ENCODE measurements at regions not wholly inside any gene's neighbourhood (a gene's known extent, or its start where the extent isn't known, plus 50 kb on each side); places are given as distances from the start of the nearest gene placed in this dataset.
A peak's percentile ranks its signal among the peaks of the same experiment; 100 is the strongest.

DNA sequence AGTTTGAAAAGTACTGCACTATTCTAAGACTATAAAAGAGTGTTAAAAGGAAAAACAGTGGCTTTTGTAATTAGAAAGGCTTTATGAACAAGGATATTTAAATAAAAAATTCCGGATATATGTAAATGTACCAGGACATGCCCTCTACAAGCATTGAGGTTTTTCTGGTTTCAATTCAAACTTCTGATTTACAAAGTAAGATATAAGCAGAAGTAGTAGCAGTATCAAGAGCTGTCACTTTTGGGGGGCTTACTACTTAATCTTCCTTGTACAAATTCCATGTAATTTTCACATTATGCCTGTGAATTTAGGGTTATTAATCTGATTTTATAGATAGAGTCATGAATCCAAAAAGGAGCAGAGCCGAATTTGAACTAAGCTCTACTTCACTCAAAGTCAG is 170.3 kb upstream of the ATP2B1 start:
- Mint-ChIP-seq H3K4me3 (peak overlapping the region in 1 of 4 donors; percentile 7), H3K27me3 (no peaks in the 10 kb centered on the region)
- H3K27me3 ChIP-seq (ENCODE audit: control insufficient read depth, insufficient read depth, low read length): no peaks in the 10 kb centered on the region

DNA sequence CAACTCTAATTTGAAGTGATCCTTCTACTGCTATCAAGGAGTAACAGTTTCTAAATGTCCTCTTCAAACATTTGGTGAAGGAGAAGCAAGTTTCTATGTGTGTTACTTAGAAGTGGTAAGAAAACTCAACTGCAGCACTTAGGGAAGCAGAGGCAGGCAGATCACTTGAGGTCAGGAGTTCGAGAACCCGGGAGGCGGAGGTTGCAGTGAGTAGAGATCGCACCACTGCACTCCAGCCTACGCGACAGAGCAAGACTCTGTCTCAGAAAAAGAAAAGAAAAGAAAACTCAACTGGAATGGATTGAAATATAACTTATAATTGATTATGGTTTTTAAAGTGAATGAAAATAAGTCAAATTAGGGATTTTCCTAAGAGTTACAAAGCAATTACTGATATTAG is 169.7 kb upstream of the ATP2B1 start:
- Histone ChIP-seq H3K27me3 (ENCODE audit: control insufficient read depth, insufficient read depth, low read length) (no peaks in the 10 kb centered on the region), H3K4me1 (ENCODE audit: control insufficient read depth, insufficient read depth, low read length, poor library complexity, severe bottlenecking) (peaks cover 43% of the 10 kb centered on the region), H3K36me3 (ENCODE audit: control insufficient read depth, insufficient read depth, low read length) (no peaks in the 10 kb centered on the region), H3K4me3 (ENCODE audit: low read depth, low read length) (no peak overlapping the region), H3K9me3 (ENCODE audit: control insufficient read depth in 2 of 2, low read length in 2 of 2) (no peaks in the 10 kb centered on the region), H3K27ac (ENCODE audit: insufficient read depth, low read length, poor library complexity, severe bottlenecking) (no peak overlapping the region)
- H3K9me3 Mint-ChIP-seq: peaks cover 0 to 6% (median 0%) of the 10 kb centered on the region in 7 donors
- DNase-seq: no peak
- H3K4me3 Mint-ChIP-seq: peak overlapping the region in 2 of 4 donors; percentile 2 to 14
- no peak for ATAC-seq (ENCODE audit: low read depth in 2 of 2)
- no peaks in the 10 kb centered on the region for H3K27me3 Mint-ChIP-seq
- H3K36me3 Mint-ChIP-seq: no peaks in the 10 kb centered on the region
- H3K27ac Mint-ChIP-seq: peak overlapping the region; percentile 40 to 85 (median 58)
- H3K4me1 Mint-ChIP-seq: peaks cover 9 to 54% (median 48%) of the 10 kb centered on the region in 4 donors

More for the DNA sequence above, 170.3 kb upstream of the ATP2B1 start:
- Histone ChIP-seq H3K36me3 (ENCODE audit: control insufficient read depth, insufficient read depth, low read length) (no peaks in the 10 kb centered on the region), H3K4me3 (ENCODE audit: low read depth, low read length) (peak overlapping the region; percentile 14), H3K4me1 (ENCODE audit: control insufficient read depth, insufficient read depth, low read length, poor library complexity, severe bottlenecking) (peaks cover 43% of the 10 kb centered on the region), H3K9me3 (ENCODE audit: control insufficient read depth in 2 of 2, low read length in 2 of 2) (no peaks in the 10 kb centered on the region), H3K27ac (ENCODE audit: insufficient read depth, low read length, poor library complexity, severe bottlenecking) (no peak overlapping the region)
- ATAC-seq (ENCODE audit: low read depth in 2 of 2) (no peak), DNase-seq (no peak)
- H3K36me3 Mint-ChIP-seq: no peaks in the 10 kb centered on the region
- peaks cover 0 to 6% (median 0%) of the 10 kb centered on the region in 7 donors for H3K9me3 Mint-ChIP-seq
- H3K4me1 Mint-ChIP-seq: peaks cover 9 to 60% (median 53%) of the 10 kb centered on the region in 4 donors
- peak overlapping the region in 1 of 3 donors; percentile 8 for H3K27ac Mint-ChIP-seq

DNA sequence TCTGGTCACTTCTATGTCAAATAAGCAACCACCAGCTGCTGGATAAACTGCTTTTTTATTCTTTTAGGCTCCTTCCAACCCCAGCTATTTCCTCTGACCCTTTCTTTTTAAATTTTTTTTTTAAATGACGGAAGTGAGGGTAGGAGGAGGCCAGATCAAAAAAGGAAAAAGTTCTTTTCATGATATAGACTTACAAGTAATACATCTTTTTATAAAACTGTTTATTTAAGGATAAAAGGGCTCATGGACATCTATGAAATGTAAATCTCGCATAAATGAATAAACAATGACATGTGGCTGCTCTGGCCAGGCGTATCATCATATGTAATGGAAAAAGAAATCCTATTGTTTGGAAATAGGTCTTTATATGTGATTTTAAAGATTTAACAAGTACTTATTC is 169.0 kb upstream of the ATP2B1 start:
- Mint-ChIP-seq H3K4me1 (peaks cover 9 to 48% (median 44%) of the 10 kb centered on the region in 4 donors), H3K4me3 (no peak overlapping the region), H3K9me3 (peaks cover 0 to 6% (median 0%) of the 10 kb centered on the region in 7 donors), H3K27me3 (no peaks in the 10 kb centered on the region), H3K27ac (no peak overlapping the region), H3K36me3 (no peaks in the 10 kb centered on the region)
- Histone ChIP-seq H3K27me3 (ENCODE audit: control insufficient read depth, insufficient read depth, low read length) (no peaks in the 10 kb centered on the region), H3K27ac (ENCODE audit: insufficient read depth, low read length, poor library complexity, severe bottlenecking) (no peak overlapping the region), H3K4me3 (ENCODE audit: low read depth, low read length) (no peak overlapping the region), H3K4me1 (ENCODE audit: control insufficient read depth, insufficient read depth, low read length, poor library complexity, severe bottlenecking) (peaks cover 39% of the 10 kb centered on the region), H3K36me3 (ENCODE audit: control insufficient read depth, insufficient read depth, low read length) (no peaks in the 10 kb centered on the region), H3K9me3 (ENCODE audit: control insufficient read depth in 2 of 2, low read length in 2 of 2) (no peaks in the 10 kb centered on the region)
- DNase-seq (no peak), ATAC-seq (ENCODE audit: low read depth in 2 of 2) (no peak)

DNA sequence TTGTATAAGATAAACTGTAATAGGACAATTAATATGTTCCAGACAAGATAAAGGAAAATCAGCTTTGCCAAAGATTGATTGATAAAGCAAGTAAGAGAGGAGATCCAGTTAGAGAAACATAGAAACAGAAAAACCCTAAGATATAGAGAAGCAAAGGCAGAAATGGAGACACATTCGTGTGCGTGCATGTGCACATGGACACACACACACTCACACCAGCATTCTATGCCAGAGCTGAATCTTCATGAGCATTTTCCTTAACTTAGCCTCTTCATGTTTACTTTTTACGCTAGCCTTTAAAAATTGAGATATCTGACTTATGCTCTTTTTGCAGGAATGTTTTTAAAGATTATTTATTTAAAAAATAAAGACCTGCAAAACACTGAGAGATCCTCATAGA is 168.5 kb upstream of the ATP2B1 start:
- no peak overlapping the region for H3K27ac ChIP-seq (ENCODE audit: insufficient read depth, low read length, poor library complexity, severe bottlenecking)
- peaks cover 0 to 10% (median 2%) of the 10 kb centered on the region in 7 donors for H3K9me3 Mint-ChIP-seq
- no peaks in the 10 kb centered on the region for H3K36me3 ChIP-seq (ENCODE audit: control insufficient read depth, insufficient read depth, low read length)
- H3K36me3 Mint-ChIP-seq: no peaks in the 10 kb centered on the region
- ATAC-seq (ENCODE audit: low read depth in 2 of 2) (no peak), DNase-seq (no peak)
- H3K9me3 ChIP-seq (ENCODE audit: control insufficient read depth in 2 of 2, low read length in 2 of 2): no peaks in the 10 kb centered on the region
- H3K4me3 Mint-ChIP-seq: no peak overlapping the region
- H3K4me1 ChIP-seq (ENCODE audit: control insufficient read depth, insufficient read depth, low read length, poor library complexity, severe bottlenecking): peaks cover 34% of the 10 kb centered on the region
- no peak overlapping the region for H3K27ac Mint-ChIP-seq
- no peaks in the 10 kb centered on the region for H3K27me3 Mint-ChIP-seq
- no peaks in the 10 kb centered on the region for H3K27me3 ChIP-seq (ENCODE audit: control insufficient read depth, insufficient read depth, low read length)
- peaks cover 9 to 48% (median 42%) of the 10 kb centered on the region in 4 donors for H3K4me1 Mint-ChIP-seq
- H3K4me3 ChIP-seq (ENCODE audit: low read depth, low read length): no peak overlapping the region

DNA sequence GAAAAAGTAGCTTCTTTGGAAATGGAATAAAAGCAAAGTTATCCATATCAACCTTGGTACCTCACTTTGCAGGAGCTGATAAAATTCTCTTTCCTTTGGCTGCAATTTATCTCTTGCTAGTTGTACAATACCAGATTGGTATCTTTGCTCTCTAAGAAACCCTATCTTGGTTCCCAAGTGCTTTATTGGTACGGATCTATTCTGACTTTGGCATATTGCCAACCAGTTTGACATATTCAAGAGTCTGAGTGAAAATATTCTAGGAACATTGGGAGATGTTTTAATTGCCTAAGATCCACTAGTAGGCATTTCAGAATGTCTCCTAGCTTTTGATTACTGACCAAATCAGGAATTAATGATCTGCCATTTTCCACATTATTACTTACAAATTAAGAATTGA is 167.2 kb upstream of the ATP2B1 start:
- ATAC-seq (ENCODE audit: low read depth in 2 of 2) (no peak), DNase-seq (no peak)
- Mint-ChIP-seq H3K27me3 (no peaks in the 10 kb centered on the region), H3K4me1 (peaks cover 5 to 42% (median 29%) of the 10 kb centered on the region in 4 donors), H3K27ac (no peak overlapping the region), H3K9me3 (peaks cover 0 to 12% (median 4%) of the 10 kb centered on the region in 7 donors), H3K4me3 (no peak overlapping the region), H3K36me3 (no peaks in the 10 kb centered on the region)
- H3K9me3 ChIP-seq (ENCODE audit: control insufficient read depth in 2 of 2, low read length in 2 of 2): peaks cover 3 to 7% of the 10 kb centered on the region in 2 experiments
- no peaks in the 10 kb centered on the region for H3K27me3 ChIP-seq (ENCODE audit: control insufficient read depth, insufficient read depth, low read length)
- no peaks in the 10 kb centered on the region for H3K36me3 ChIP-seq (ENCODE audit: control insufficient read depth, insufficient read depth, low read length)
- H3K4me1 ChIP-seq (ENCODE audit: control insufficient read depth, insufficient read depth, low read length, poor library complexity, severe bottlenecking): peaks cover 21% of the 10 kb centered on the region
- no peak overlapping the region for H3K4me3 ChIP-seq (ENCODE audit: low read depth, low read length)
- no peak overlapping the region for H3K27ac ChIP-seq (ENCODE audit: insufficient read depth, low read length, poor library complexity, severe bottlenecking)

DNA sequence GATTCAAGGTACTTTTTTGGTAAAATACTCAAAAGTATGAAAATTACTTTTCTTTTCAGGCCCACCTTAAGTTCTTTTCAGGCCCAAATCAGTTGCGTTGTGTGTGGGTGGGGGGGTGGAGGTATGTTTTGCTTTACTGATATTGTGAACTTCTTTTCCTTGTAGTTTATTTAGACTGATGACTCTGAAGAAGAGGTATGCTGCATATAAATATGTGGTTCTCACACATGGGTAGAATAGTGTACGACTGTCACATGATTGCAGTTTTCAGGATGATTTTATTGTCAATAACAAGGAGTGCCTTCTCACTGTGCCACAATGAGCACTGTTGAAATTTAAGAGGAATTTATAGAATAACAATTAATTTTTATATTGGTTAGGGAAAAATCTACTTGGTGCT is 166.6 kb upstream of the ATP2B1 start:
- DNase-seq (no peak), ATAC-seq (ENCODE audit: low read depth in 2 of 2) (no peak)
- Mint-ChIP-seq H3K27me3 (no peaks in the 10 kb centered on the region), H3K36me3 (no peaks in the 10 kb centered on the region), H3K27ac (no peak overlapping the region), H3K4me1 (peaks cover 0 to 37% (median 23%) of the 10 kb centered on the region in 4 donors), H3K9me3 (peaks cover 0 to 13% (median 4%) of the 10 kb centered on the region in 7 donors), H3K4me3 (no peak overlapping the region)
- no peaks in the 10 kb centered on the region for H3K36me3 ChIP-seq (ENCODE audit: control insufficient read depth, insufficient read depth, low read length)
- no peaks in the 10 kb centered on the region for H3K27me3 ChIP-seq (ENCODE audit: control insufficient read depth, insufficient read depth, low read length)
- peaks cover 15% of the 10 kb centered on the region for H3K4me1 ChIP-seq (ENCODE audit: control insufficient read depth, insufficient read depth, low read length, poor library complexity, severe bottlenecking)
- H3K4me3 ChIP-seq (ENCODE audit: low read depth, low read length): no peak overlapping the region
- peaks cover 8 to 11% of the 10 kb centered on the region in 2 experiments for H3K9me3 ChIP-seq (ENCODE audit: control insufficient read depth in 2 of 2, low read length in 2 of 2)
- no peak overlapping the region for H3K27ac ChIP-seq (ENCODE audit: insufficient read depth, low read length, poor library complexity, severe bottlenecking)

DNA sequence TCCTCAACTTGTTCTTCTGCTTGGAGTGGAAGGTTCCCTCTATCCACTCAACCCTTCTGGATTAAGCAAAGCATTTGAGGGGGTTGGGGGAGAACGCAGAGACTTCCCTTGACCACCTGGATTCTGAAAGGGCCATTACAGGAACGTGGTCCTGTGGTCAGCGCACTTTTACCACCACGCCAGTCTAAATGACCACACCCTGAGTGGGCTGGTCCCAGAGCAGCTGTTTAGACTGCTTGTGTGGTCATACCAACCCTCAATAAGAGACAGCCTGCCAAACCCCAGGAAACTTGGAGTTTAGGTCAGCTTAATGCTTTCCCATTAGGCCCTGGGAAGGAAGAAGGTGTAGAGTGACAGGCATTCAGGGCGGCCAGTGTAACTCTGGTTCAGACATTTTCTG is 165.5 kb upstream of the ATP2B1 start:
- H3K4me3 ChIP-seq (ENCODE audit: low read depth, low read length): no peak overlapping the region
- no peaks in the 10 kb centered on the region for H3K36me3 ChIP-seq (ENCODE audit: control insufficient read depth, insufficient read depth, low read length)
- H3K9me3 ChIP-seq (ENCODE audit: control insufficient read depth in 2 of 2, low read length in 2 of 2): peaks cover 10 to 13% of the 10 kb centered on the region in 2 experiments
- no peak for ATAC-seq (ENCODE audit: low read depth in 2 of 2)
- no peak overlapping the region for H3K27ac ChIP-seq (ENCODE audit: insufficient read depth, low read length, poor library complexity, severe bottlenecking)
- no peaks in the 10 kb centered on the region for H3K36me3 Mint-ChIP-seq
- peaks cover 0 to 19% (median 5%) of the 10 kb centered on the region in 7 donors for H3K9me3 Mint-ChIP-seq
- no peaks in the 10 kb centered on the region for H3K27me3 ChIP-seq (ENCODE audit: control insufficient read depth, insufficient read depth, low read length)
- no peak overlapping the region for H3K27ac Mint-ChIP-seq
- H3K4me1 Mint-ChIP-seq: peaks cover 0 to 28% (median 19%) of the 10 kb centered on the region in 4 donors
- peaks cover 4% of the 10 kb centered on the region for H3K4me1 ChIP-seq (ENCODE audit: control insufficient read depth, insufficient read depth, low read length, poor library complexity, severe bottlenecking)
- no peaks in the 10 kb centered on the region for H3K27me3 Mint-ChIP-seq
- DNase-seq: no peak
- H3K4me3 Mint-ChIP-seq: no peak overlapping the region

DNA sequence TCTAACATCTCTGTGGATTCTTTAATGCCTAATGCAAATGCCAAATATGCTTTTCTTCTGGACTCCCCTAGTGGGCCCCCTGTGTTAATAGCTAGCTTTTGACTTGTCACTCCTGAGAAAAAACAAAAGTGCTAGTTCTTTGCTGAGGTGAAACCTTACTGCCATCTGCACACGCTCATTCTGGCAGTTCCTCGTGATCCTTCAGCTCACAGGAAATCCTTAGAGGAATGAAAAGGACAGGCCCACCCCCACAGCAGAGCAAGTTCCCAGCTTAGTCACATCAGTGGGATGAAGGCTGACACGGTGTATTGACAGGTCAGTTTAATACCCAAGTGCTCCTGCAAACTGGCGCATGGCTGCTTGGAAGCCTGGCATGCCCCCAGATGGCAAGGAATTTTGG is 165.1 kb upstream of the ATP2B1 start:
- Histone ChIP-seq H3K36me3 (ENCODE audit: control insufficient read depth, insufficient read depth, low read length) (no peaks in the 10 kb centered on the region), H3K4me1 (ENCODE audit: control insufficient read depth, insufficient read depth, low read length, poor library complexity, severe bottlenecking) (peaks cover under 1% of the 10 kb centered on the region), H3K27me3 (ENCODE audit: control insufficient read depth, insufficient read depth, low read length) (no peaks in the 10 kb centered on the region), H3K9me3 (ENCODE audit: control insufficient read depth in 2 of 2, low read length in 2 of 2) (peaks cover 10 to 13% of the 10 kb centered on the region in 2 experiments), H3K27ac (ENCODE audit: insufficient read depth, low read length, poor library complexity, severe bottlenecking) (no peak overlapping the region), H3K4me3 (ENCODE audit: low read depth, low read length) (no peak overlapping the region)
- ATAC-seq (ENCODE audit: low read depth in 2 of 2) (no peak), DNase-seq (no peak)
- Mint-ChIP-seq H3K36me3 (no peaks in the 10 kb centered on the region), H3K4me3 (no peak overlapping the region), H3K27ac (no peak overlapping the region), H3K27me3 (no peaks in the 10 kb centered on the region), H3K9me3 (peaks cover 0 to 19% (median 5%) of the 10 kb centered on the region in 7 donors), H3K4me1 (peaks cover 0 to 24% (median 15%) of the 10 kb centered on the region in 4 donors)

All from CD4-positive, CD25-positive, alpha-beta regulatory T cell (primary cell).